Endothelial cell of umbilical vein (primary cell): ENCODE measurements at regions not wholly inside any gene's neighbourhood (a gene's known extent, or its start where the extent isn't known, plus 50 kb on each side); places are given as distances from the start of the nearest gene placed in this dataset.
A peak's percentile ranks its signal among the peaks of the same experiment; 100 is the strongest.

ENCODE experiments used
- BruUV-seq: library from RNA; stranded (reverse); fragments of 400-500 nt; replicated peaks from 2 replicates; lab custom pipeline; 2021; lab: Mats Ljungman, UMichigan
- CTCF ChIA-PET: fragments of 300-600, 350-600 bp; sonication (Branson Sonifier 250); formaldehyde crosslinking; loops from one replicate; lab custom pipeline; 2021; ENCODE audit warnings: antibody characterized with exemption, inconsistent platforms; lab: Charles Lee
- POLR2A ChIA-PET: fragments of 300-600, 350-600 bp; sonication (Branson Sonifier 250); formaldehyde crosslinking; loops from one replicate; lab custom pipeline; 2021; ENCODE audit warnings: antibody characterized with exemption, inconsistent platforms; lab: Charles Lee
- DNase-seq: peaks from one replicate; pipeline ENCODE4 v3.0.0-alpha.2; 2011; ENCODE audit warnings: low read depth, low spot score
- FAIRE-seq: peaks from 2 replicates; lab custom pipeline; 2011; peaks lifted over from hg19 to GRCh38; lab: Jason Lieb, UNC
- H2AFZ ChIP-seq: 2 replicates; pipeline ENCODE4 v1.6.0; 2012; ENCODE audit warnings: low read depth, low read length, control low read depth, inconsistent platforms
- H3K27ac ChIP-seq: 2 replicates; pipeline ENCODE4 v1.5.1; 2011; ENCODE audit warnings: low read depth, mild to moderate bottlenecking, control low read depth, low read length, moderate library complexity; ENCODE audit not compliant: insufficient read depth
- H3K27me3 ChIP-seq, 2 experiments: 2 replicates each; pipeline versions ENCODE4 v1.6.0 to v1.6.1; 2011; ENCODE audit warnings: low read length in 2 of 2, mixed read lengths in 1 of 2; ENCODE audit not compliant: control insufficient read depth in 2 of 2, insufficient read depth in 2 of 2
- H3K36me3 ChIP-seq, 2 experiments: 2 replicates in 1 of 2; 3 replicates in 1 of 2; pipeline ENCODE4 v1.5.1; 2011; ENCODE audit warnings: low read length in 2 of 2, mild to moderate bottlenecking in 1 of 2, moderate library complexity in 1 of 2; ENCODE audit not compliant: control insufficient read depth in 2 of 2, insufficient read depth in 2 of 2; ENCODE audit errors: extremely low read depth in 1 of 2
- H3K4me1 ChIP-seq: 3 replicates; pipeline ENCODE4 v1.5.1; 2011; ENCODE audit warnings: mild to moderate bottlenecking, low read length; ENCODE audit not compliant: control insufficient read depth, insufficient read depth; ENCODE audit errors: extremely low read depth
- H3K4me2 ChIP-seq: 2 replicates; pipeline ENCODE4 v1.6.1; 2011; ENCODE audit warnings: low read length, control low read depth, mixed read lengths; ENCODE audit not compliant: insufficient read depth
- H3K4me3 ChIP-seq, 3 experiments: fragments of 200-600 bp in 1 of 3; sonication (generic), shearing (Covaris generic) in 1 of 3; replicated peaks in 1 of 3; 2 replicates each; pipeline ENCODE4 v1.5.1; 2011 to 2016; ENCODE audit warnings: control low read depth in 3 of 3, low read length in 3 of 3, mild to moderate bottlenecking in 2 of 3, inconsistent platforms in 1 of 3, low read depth in 1 of 3, moderate library complexity in 1 of 3; ENCODE audit not compliant: insufficient read depth in 1 of 3
- H3K79me2 ChIP-seq: 2 replicates; pipeline ENCODE4 v1.6.0; 2012; ENCODE audit warnings: low read length, inconsistent platforms; ENCODE audit not compliant: control insufficient read depth, insufficient read depth
- H3K9ac ChIP-seq: replicated peaks from 2 replicates; pipeline ENCODE3; 2011; ENCODE audit warnings: low read length, control low read depth; ENCODE audit not compliant: insufficient read depth; ENCODE audit errors: extremely low read depth
- H3K9me1 ChIP-seq: replicated peaks from 3 replicates; pipeline ENCODE4 v1.6.0; 2011; ENCODE audit warnings: mild to moderate bottlenecking, low read length; ENCODE audit not compliant: control insufficient read depth, insufficient read depth; ENCODE audit errors: extremely low read depth
- H3K9me3 ChIP-seq: replicated peaks from 2 replicates; pipeline ENCODE4 v1.5.1; 2012; ENCODE audit warnings: low read length, inconsistent platforms; ENCODE audit not compliant: control insufficient read depth, insufficient read depth
- H4K20me1 ChIP-seq: replicated peaks from 2 replicates; pipeline ENCODE3; 2011; ENCODE audit warnings: mild to moderate bottlenecking, low read length; ENCODE audit not compliant: control insufficient read depth, insufficient read depth; ENCODE audit errors: extremely low read depth
- EZH2 ChIP-seq: IDR thresholded peaks from 2 replicates; pipeline ENCODE4 v1.6.1; 2012; ENCODE audit warnings: borderline replicate concordance, low read depth, mild to moderate bottlenecking, moderate library complexity, low read length, inconsistent platforms; ENCODE audit not compliant: severe bottlenecking
- FOS ChIP-seq: IDR thresholded peaks from 2 replicates; pipeline ENCODE4 v1.6.1; 2011; ENCODE audit warnings: mild to moderate bottlenecking, low read length, moderate library complexity, borderline replicate concordance; ENCODE audit not compliant: insufficient read depth
- dilution Hi-C: fragments of 300-500 bp; cut with MboI; formaldehyde crosslinking; loops from one replicate; pipeline ENCODE4 v1.15.0; 2019; ENCODE audit warnings: low sequenced_read_pairs; ENCODE audit not compliant: extremely low pct_ligation_motif_present
- intact Hi-C: fragments of 100-400 bp; cut with micrococcal nuclease; formaldehyde crosslinking; loops from one replicate; pipeline ENCODE4 v1.10.0; 2022

DNA sequence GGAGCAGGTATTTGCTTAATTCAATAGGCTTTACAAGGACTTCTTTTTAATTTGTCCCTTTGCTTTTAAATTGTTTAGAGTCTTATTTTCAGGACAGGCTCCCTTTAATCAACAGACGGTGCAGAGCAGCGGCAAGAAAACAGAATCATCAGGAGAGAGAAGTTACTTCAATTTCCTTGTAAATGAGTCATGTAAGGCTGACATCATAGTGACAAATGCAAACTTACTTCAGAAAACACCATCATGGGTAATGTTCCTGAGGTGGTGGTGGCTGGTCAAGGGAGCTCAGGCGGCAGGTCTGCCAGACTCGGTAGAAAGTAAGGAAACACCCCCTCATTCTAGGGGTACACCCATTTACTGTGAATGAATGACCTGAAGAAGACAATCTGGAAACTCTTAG, 395.1 kb downstream of the FBXO15 start:
- Histone ChIP-seq H3K9me3 (peaks cover 7% of the 10 kb centered on the region), H3K9ac (no peak overlapping the region), H2AFZ (no peak overlapping the region), H3K4me3 (no peak overlapping the region), H3K4me1 (no peaks in the 10 kb centered on the region), H3K36me3 (no peaks in the 10 kb centered on the region), H3K79me2 (no peaks in the 10 kb centered on the region), H3K4me2 (no peak overlapping the region), H4K20me1 (no peaks in the 10 kb centered on the region), H3K27me3 (no peaks in the 10 kb centered on the region), H3K27ac (peak overlapping the region; percentile 32), H3K9me1 (no peaks in the 10 kb centered on the region)
- no peak for DNase-seq
- no TSS peak for BruUV-seq
- ChIA-PET CTCF (no interaction called here), POLR2A (no interaction called here)
- intact Hi-C loops (no loop called here), dilution Hi-C loops (no loop called here)
- TF ChIP-seq FOS (peak; percentile 61), EZH2 (no peak)
- no peak for FAIRE-seq

DNA sequence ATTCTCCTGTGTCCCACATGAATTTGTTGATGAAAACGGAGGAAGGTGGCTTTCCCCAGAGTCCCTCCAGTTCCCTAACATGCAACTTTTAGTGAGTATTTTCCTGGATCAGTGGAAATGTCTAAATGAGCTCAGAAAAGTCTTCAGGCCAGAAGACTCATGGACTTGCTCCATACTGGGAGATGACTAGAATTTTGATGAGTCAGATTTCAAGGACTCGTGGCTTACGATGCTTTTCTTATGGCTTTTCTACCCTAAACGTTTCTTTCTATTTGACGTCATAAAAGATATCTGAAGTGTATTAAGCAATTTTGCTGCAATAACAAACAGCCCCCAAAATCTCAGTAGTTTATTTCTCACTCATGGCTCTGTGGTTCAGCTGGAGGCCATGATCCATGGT, 397.6 kb downstream of the FBXO15 start:
- Histone ChIP-seq H3K27me3 (no peaks in the 10 kb centered on the region), H3K4me3 (no peak overlapping the region), H3K4me2 (no peak overlapping the region), H4K20me1 (no peaks in the 10 kb centered on the region), H3K79me2 (no peaks in the 10 kb centered on the region), H2AFZ (no peak overlapping the region), H3K9me1 (no peaks in the 10 kb centered on the region), H3K4me1 (no peaks in the 10 kb centered on the region), H3K9ac (no peak overlapping the region), H3K36me3 (no peaks in the 10 kb centered on the region), H3K27ac (no peak overlapping the region), H3K9me3 (peaks cover 7% of the 10 kb centered on the region)
- intact Hi-C loops = no loop called here
- CTCF ChIA-PET = no interaction called here
- POLR2A ChIA-PET = no interaction called here
- BruUV-seq = no TSS peak
- FAIRE-seq (no peak), DNase-seq (no peak)
- TF ChIP-seq EZH2 = no peak
- dilution Hi-C loops = no loop called here
